GM19099 (cell line): ENCODE measurements at regions not wholly inside any gene's neighbourhood (a gene's known extent, or its start where the extent isn't known, plus 50 kb on each side); places are given as distances from the start of the nearest gene placed in this dataset.

Experiments used
- POLR2A ChIP-seq: IDR thresholded peaks from 3 replicates; pipeline ENCODE4 v1.6.1; 2011; ENCODE audit warnings: low read depth; ENCODE audit not compliant: insufficient read length; ENCODE audit errors: extremely low read depth

- no peak for TF ChIP-seq POLR2A
Observed at GRCh38 chr5:82766206-82766605, 311.0 kb downstream of the TMEM167A start.

DNA sequence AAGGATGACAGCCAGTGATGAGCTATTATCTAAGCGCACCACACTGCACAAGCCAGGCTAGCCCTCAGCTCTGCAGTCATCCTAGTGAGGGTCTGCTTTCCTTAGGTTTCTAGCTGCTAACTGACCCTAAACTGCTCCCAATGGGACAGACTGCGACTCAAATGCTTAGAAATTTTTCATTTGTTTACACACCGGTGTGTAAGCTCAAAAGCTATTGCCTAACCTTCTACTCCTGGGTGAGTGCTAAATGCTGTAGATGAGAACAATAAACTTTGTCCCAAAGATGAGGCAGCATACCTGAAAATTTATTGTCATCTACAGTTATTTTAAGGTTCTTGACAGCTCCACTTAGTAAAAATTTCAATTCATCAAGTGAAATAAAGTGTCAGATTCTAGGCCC is 311.4 kb downstream of the TMEM167A start:
- TF ChIP-seq POLR2A, result no peak

DNA sequence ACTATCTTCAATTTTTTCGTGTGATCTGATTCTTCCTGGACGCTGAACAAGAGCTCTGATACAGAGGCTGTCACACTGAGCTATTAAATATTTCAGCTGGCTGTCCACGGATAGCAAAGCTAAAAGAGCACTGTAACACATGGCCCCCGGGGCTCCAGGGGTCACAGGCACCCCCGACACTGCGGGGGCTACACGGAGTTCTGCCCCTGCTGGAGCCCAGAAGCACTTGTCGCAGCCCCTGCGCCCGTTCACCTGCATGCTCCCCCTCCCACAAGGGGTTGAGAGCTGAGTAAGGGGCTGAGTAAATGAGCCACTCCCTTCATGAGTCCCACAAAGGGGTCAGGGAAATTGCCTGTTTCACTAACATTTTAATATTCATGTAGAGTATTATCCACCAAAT is 316.3 kb downstream of the TMEM167A start:
- no peak for TF ChIP-seq POLR2A

GRCh38 chr5:82758881-82759280 is 318.3 kb downstream of the TMEM167A start:
- no peak for TF ChIP-seq POLR2A

GRCh38 chr5:82754759-82755158 is 322.4 kb downstream of the TMEM167A start:
- no peak for TF ChIP-seq POLR2A

DNA sequence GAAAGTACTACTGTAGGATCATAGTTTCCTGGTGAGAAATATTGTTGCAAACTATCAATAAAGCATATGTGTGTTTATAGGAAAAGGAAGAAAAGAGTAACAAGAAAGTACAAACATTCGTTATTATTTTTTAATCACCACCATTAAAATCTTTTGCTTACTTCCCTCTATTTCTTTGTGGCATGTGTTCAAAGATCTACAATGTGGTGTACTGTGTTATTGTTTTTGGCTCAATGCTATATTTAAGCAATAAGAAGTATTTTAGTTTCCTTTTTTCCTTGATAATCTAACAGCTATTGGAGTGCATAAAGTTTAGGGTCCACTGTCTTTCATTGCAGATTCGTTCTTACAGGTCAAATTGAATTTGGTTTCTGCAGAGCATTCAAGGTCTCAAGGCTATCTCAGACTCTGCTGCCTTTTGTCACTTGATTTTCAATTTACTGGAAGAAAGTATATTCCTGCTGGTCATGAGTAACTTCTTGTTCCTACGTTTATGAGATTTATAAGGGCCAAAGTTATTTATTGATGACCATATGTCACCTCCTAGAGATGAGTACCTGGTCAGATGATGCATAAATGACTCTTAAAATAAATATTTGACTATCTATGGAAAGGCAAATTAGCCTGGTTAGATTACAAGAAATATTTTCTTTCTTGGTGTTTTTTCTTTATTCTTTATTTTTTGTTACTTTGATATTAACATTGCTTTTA is 323.0 kb downstream of the TMEM167A start:
- no peak for TF ChIP-seq POLR2A

DNA sequence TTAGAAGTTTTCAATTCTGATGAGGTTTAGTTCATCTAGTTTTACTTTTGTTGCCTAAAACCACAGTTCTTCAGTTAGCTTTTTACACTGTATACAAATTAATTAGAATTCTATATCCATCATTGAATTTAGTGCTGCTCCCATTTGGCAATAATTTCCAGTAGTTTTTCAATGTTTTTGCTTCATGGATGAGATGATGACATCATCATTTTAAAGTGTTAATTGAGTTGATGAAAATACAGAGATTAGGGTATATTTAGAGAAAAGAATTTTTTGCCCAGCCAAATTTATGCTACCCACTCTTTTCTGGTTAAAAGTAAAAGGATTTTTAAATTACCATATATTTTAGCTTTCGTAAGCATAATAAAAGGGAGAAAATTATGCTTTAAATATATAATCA is 323.8 kb downstream of the TMEM167A start:
- TF ChIP-seq POLR2A, result no peak

DNA sequence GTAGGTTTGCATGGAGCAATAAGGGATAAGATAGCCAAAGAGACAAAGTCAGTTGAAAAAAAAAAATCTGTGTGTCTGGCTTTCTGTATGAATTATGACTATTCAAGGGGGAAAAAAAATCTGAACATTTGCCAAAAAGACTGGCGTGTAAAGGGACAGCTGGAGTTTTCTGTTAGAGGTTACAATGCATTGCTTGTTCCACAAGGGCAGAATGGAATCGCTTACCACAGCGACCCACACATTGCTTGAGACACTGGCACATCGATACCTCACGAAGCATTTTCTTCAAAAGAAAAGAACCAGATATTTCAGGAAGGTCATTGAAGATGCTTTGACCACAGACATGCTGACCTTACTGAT is 327.8 kb downstream of the TMEM167A start:
- no peak for TF ChIP-seq POLR2A

- TF ChIP-seq POLR2A, result no peak
Observed at GRCh38 chr5:82748688-82749460, 328.3 kb downstream of the TMEM167A start.

GRCh38 chr5:82747986-82748385 is 329.2 kb downstream of the TMEM167A start:
- no peak for TF ChIP-seq POLR2A

DNA sequence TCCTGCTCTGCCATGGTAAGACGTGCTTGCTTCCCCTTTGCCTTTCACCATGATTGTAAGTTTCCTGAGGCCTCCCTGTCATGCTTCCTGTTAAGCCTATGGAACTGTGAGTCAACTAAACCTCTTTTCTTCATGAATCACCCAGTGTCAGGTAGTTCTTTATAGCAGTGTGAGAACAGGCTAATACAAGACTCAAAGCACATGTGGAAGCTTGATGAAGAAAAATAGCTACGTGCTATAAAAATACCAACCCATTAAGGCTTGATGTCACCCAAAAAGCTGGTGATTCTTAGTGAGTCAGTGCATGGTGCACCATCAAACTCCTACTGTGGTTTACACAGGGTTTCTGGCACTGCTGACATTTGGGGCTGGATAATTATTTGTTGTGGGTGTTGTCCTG is 332.2 kb downstream of the TMEM167A start:
- no peak for TF ChIP-seq POLR2A

DNA sequence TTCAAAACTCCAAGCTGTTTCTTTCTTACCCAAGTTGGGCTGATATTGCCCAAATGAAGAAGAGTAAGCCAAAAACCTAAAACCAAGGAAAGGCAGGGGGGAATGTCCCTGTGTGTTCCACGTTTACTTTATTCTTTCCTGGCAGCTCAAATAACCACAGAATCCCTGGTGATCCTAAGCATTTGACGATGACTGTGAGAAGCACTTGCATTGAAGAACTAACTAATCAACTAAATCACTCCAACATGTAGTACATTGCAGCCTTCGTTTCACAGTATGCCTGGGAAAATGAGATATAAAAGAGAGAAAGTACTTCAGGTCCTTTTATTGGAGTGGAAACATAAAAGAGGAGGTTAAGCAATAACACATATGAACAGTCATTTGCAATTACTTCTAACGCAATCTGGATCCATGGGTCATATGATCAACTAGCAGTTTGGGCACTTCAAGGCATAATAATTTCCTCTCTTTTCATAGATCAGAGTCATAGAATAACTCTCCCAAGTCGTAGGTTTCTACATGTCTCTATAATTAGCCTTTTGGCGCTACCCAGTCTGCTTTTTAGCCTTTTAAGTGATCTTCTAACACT is 338.4 kb downstream of the TMEM167A start:
- TF ChIP-seq POLR2A, result no peak

GRCh38 chr5:82735160-82735789 is 341.9 kb downstream of the TMEM167A start:
- TF ChIP-seq POLR2A, result no peak

DNA sequence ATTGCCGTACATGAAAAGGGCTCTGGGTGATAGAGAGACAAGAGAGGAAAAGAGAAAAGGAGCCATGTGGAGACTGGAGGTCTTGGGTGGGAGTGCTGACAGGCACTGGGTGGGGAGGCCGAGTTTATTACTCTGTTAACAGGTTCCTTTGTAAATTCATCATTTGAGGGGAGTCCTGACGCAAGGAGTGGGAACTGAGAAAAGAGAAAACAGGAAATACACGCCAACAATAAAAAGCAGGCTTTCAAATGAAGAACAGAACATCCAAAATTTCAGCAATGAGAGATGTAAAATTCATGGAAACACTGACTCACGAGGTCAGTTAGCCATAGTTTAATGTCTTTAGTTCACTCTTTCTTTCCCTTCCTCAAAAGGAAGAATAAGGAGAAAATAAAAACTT is 342.8 kb downstream of the TMEM167A start:
- no peak for TF ChIP-seq POLR2A

DNA sequence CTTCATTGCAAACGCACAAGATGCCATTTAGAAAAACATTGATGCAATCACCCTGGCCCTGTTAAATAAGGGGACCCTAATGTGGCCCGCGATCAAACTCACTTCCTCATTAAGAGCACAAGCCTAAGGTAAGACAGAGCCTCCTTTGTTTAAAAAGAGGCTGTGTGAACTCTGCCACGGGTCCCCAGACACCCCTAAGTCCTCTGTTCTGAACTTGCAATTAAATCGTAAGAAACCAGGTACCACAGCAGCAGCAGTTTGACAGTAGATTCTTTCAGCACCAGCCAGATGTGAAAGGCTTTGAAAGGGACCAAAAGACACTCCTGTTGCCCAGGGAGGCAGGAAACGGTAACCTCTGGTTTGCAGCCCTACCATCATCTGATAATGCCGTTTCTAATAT is 346.3 kb downstream of the TMEM167A start:
- no peak for TF ChIP-seq POLR2A
